ENCODE measurements at regions not wholly inside any gene's neighbourhood (a gene's known extent, or its start where the extent isn't known, plus 50 kb on each side); places are given as distances from the start of the nearest gene placed in this dataset.

- DNase-seq (ENCODE audit: low spot score), result no peak
Observed at GRCh38 chr6:111958534-111958933, 85.3 kb upstream of the FYN start.

GRCh38 chr6:111959766-111960165 lies 86.5 kb upstream of the FYN start:
- DNase-seq (ENCODE audit: low spot score), result no peak

- no peak for DNase-seq (ENCODE audit: low spot score)
Observed at GRCh38 chr6:111967131-111967530, 86.8 kb upstream of the CCN6 start.

DNA sequence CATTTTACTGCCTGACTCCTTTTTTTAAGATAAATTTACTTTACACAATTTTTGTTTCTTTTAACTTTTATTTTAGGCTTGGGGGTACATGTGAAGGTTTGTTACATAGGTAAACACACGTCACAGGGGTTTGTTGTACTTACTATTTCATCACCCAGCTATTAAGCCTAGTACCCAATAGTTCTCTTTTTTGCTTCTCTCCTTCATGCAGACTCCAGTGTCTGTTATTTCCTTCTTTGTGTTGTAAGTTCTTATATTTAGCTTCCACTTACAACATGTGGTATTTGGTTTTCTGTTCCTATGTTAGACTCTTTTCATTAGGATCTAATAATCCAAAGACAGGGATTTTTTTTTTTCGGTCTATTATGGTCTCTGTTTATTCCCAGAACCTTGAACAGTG lies 83.5 kb upstream of the CCN6 start:
- DNase-seq (ENCODE audit: low spot score), result no peak

DNA sequence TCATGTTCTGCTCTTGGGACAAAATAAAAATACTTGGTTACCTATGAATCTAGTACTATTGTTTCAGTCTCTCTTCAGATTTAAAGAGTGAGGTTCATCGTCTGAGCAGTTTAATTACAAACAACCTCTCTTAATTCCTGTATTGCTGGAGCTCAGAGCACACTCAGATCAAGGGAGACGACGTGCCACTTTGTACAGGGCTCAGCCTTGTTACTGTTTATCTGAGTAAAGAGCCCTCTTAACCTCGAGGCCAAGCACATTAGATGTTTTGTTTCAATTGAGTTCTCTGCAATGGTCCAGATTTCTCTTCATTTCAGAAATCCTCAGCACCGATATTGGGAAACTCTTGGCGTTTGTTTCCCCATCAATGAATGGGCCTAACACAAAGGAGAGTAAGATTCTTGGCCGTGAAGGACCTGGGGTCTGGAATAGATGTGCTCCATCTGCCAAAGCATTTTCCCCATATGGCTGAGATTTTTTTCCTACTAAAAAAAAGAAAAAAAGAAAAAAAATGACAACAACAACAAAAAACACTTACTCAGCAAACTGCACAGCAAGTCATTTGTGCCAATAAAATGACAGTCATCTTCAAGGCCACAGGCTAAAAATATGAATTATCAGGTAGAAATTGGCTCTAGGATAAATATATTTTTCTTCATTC lies 82.6 kb upstream of the CCN6 start:
- no peak for DNase-seq (ENCODE audit: low spot score)

GRCh38 chr6:111971866-111972532 lies 81.9 kb upstream of the CCN6 start:
- no peak for DNase-seq (ENCODE audit: low spot score)

DNA sequence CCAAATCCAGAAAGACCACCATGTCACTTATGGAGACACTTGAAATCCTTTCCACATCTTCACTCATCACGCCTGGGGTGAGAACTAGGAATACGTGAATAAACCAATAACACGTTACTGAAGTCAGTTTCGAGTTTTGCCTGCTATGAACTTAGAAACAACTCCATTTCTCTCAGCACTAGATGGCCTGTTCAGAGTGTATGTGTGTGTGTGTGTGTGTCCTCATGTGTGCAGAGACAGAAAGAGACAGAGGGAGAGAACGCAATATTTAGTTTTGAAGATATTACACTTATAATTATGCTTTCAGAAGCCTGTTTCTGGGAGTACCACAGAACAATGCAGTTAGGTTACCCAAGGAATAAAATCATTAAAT lies 81.2 kb upstream of the CCN6 start:
- no peak for DNase-seq (ENCODE audit: low spot score)

DNA sequence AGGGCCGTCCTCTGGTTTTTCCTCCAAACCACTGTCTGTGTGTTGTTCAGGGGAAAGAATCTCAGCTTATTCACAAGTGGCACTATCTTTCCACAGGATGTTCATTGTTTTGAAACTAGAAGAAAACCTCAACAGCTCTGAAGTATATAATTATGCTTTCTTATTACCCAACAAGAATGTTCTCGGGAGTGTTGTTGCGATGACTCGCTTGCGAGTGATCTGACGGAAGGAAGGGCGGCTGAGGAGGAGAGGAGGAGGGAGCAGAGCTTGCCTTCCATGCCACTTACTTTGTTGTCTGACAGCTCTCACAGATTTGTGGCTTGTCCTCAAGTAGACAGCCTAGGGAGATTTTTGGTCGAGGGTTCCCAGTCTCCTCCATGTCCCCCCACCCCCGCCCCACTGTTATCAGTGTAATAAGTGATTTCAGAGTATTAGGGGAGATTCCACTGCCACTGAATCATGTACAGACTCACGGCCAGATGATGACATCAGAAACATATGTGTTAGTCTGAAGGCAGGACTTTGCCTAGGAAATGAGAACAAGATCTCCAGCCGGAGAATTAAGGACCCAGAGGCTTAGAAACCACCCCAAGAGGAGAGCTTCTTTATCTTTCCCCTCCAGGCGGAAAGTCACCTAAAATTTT lies 80.7 kb upstream of the CCN6 start:
- DNase-seq (ENCODE audit: low spot score), result no peak

- DNase-seq (ENCODE audit: low spot score), result no peak
Observed at GRCh38 chr6:111973927-111974639, 79.8 kb upstream of the CCN6 start.

DNA sequence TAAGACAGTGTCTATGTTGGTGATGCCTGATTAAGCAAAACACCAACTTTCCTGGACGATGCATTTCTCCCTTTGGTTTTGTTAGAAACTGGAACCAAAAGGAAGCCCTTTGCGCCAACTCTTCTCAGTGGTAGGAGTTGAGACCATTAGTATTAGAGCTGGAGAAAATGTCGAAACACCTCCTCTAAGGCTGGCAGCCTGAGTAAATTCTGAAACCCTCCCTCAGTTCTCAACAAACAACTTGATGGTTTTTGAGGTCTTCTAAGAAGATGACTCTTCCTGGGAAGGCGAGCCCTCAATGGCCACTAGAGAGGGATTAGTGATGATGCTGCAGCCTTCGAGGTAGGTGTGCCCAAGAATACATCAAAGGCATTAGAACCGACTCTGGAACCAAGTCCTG lies 78.4 kb upstream of the CCN6 start:
- DNase-seq (ENCODE audit: low spot score), result no peak

DNA sequence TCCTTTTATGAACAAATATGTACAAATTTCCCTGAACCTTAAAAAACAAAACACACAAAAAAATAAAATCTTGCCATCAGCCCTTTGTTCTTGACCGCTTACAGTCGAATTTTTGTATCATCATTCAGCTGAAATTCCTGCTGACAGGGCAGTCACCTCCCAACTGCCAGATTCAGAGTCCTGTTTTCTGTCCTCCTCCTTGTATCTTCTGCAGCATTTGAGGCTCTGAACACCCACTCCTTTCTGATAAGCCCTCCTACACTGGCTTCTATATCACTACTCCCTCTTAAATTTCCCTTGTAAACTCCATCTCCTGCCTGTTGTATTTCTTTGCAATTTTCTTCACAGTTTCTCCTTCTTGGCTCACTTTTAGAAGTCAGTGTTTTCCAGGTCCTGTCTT lies 77.8 kb upstream of the CCN6 start:
- DNase-seq (ENCODE audit: low spot score), result no peak

GRCh38 chr6:111978532-111979149 lies 75.3 kb upstream of the CCN6 start:
- no peak for DNase-seq (ENCODE audit: low spot score)

GRCh38 chr6:111979633-111980032 lies 74.3 kb upstream of the CCN6 start:
- no peak for DNase-seq (ENCODE audit: low spot score)

DNA sequence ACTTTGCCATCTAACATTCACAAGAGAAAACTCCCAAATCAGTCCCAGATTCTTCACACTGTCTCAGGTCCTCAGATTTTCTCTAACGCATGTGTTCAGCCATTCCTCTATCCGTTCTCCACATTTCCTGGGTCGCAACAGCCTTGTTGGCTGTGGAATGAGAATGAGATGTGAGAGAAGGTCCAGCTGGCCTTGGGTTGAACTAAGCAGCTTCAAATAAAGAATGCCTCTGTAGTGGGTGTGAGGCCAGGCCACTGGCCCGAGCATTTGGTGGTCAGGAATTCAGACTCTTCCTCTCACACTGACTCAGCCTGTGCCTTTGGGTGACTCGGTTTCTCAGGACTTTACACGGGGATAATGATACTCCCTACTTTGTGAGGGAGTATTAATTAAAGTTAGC lies 73.8 kb upstream of the CCN6 start:
- DNase-seq (ENCODE audit: low spot score), result no peak

DNA sequence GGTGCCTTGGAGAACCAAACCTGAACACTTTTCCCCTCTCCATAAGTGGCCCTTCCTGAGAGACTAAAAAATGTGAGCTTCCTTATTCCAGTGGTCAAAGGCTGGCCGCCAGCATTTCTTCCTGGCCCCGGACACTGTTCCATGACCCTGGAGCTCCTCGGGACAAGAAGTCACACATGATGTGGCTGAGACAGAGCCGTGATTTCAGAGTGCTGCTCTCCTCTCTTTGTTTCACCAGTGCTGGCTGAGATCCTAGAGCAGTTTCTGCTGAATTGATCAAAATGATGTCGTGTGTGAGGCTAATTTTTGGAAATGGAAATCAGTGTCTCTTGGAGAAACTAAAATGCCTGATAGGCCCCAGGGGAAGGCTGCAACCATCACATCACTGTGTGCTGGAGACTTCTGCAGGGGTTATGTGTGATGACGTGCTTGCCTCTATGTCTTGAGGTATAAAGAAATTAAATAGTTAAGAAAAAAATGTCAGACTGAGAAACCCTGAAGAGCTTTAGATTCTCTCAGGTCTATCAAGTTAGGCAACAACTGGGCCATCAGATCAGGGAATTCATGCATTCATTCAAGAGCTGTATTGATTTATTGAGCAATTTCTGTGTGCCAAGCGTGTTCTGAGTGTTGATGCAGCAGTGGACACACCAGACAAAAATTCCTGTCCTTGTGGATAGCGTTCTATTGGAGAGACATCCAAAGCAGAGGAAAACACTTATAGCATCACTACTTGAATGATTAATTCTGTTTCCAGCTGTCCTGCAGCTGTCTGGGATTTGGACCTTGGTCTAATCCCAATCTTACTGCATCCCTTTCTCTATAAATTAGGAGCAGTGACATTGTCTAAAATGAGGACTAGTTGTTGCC lies 72.7 kb upstream of the CCN6 start:
- no peak for DNase-seq (ENCODE audit: low spot score)

GRCh38 chr6:111982681-111983080 lies 71.2 kb upstream of the CCN6 start:
- no peak for DNase-seq (ENCODE audit: low spot score)

DNA sequence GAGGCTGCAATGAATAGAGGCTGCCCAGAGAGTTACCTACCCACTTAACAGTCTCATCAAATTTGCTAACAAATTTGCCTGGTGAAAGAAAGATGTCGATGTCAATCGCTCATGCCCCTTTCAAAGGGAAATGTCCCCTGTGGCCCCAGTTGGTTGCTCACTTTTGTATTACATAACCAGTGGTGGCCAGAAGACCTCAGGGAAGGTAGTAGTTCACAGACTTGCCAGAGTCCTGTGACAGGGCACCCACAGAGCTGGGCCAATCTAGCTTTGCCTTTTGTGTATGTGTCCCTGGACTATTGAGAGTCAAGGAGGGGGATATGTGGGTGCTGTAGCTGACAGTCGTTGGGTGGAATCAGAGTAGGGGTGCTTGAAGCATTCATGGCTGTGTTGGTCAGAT lies 70.7 kb upstream of the CCN6 start:
- no peak for DNase-seq (ENCODE audit: low spot score)

DNA sequence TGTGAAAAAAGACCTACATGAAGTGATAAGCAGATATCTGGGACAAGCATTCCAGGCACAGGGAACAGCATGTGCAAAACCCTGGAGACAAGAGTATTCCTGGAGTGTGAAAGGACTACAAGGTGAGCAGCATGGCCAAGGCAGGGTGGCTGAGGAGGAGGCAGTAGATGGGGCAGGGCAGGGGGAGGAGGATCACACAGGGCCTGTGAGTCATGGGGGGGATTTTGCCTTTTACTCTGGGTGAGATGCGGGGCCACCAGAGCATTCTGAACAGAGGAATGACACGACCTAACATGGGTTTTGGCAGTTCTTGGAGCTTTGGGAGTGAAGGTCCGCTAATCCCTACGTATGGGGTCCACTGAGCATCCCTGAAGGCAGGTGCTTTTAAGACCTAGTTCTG lies 69.8 kb upstream of the CCN6 start:
- DNase-seq (ENCODE audit: low spot score), result no peak

DNA sequence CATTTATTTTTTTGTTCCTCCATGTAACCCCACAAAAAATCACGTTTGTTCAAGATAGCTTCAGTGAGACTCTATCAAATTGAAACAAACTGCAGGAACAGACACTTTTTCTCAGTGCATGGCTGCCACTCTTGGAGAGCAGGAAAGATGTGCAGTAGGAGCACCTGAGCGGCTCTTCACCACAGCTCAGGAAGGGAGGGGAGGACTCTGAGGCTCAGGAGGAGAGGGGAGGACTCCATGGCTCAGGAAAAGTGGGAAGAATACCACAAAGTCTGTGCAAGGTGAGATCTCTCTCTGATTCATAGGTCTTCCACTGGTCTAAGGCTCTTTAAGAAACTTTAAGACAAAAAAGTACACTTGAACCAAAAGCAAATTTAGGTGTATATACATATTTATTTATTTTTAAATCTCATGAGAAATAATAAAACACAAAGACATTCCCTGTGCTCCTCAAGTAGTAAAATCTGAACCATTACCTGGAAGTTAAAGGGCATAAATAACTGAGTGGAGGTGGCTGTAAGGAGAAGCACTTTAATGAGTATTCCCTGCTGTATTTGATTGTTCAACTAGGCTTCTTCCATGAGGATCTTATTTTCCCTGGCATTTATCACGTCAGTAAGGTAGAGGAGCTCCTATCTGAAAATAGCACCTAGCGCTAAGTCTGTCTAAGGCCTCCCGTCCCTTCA lies 69.2 kb upstream of the CCN6 start:
- DNase-seq (ENCODE audit: low spot score), result no peak

GRCh38 chr6:111985202-111985731 lies 68.6 kb upstream of the CCN6 start:
- DNase-seq (ENCODE audit: low spot score), result no peak

DNA sequence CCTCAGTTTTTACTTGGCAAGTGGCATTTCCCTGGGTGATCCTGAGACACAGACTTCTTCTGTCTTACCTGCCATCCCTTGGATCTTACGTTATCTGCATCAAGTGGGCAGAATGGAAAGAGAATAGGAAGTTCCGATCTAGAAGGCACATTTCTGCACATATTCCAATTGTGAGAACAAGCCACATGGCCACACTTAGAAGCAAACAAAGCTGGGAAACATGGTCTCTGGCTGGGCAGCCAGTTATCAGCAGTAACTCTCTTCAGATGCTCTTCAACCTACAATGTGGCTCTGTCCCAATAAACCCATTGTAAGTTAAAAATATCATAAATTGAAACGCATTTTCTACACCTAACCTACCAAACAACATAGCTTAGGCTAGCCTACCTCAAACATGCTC lies 67.3 kb upstream of the CCN6 start:
- no peak for DNase-seq (ENCODE audit: low spot score)
